DND-41 (cell line): ENCODE measurements at regions not wholly inside any gene's neighbourhood (a gene's known extent, or its start where the extent isn't known, plus 50 kb on each side); places are given as distances from the start of the nearest gene placed in this dataset.

Source experiments
- ATAC-seq: fragments of 200-7000 bp; cut with Tn5 transposase; 3 replicates; pipeline ENCODE4 v1.9.1; 2021; ENCODE audit warnings: low read depth; ENCODE audit not compliant: insufficient read depth
- DNase-seq: peaks from one replicate; pipeline ENCODE4 v3.0.0-alpha.2; 2020
- H2AFZ ChIP-seq: 2 replicates; pipeline ENCODE4 v1.6.0; 2012; ENCODE audit warnings: low read depth, low read length
- H3K27ac ChIP-seq: 2 replicates; pipeline ENCODE4 v1.5.1; 2012; ENCODE audit warnings: low read length, inconsistent platforms
- H3K27me3 ChIP-seq: fragments of 200-600 bp; sonication (generic); 2 replicates; pipeline ENCODE4 v1.6.0; 2012; ENCODE audit warnings: low read length, mild to moderate bottlenecking, inconsistent platforms; ENCODE audit not compliant: insufficient read depth, poor library complexity
- H3K36me3 ChIP-seq: 2 replicates; pipeline ENCODE4 v1.5.1; 2012; ENCODE audit warnings: low read length, inconsistent platforms; ENCODE audit not compliant: insufficient read depth
- H3K4me1 ChIP-seq: 2 replicates; pipeline ENCODE4 v1.5.1; 2012; ENCODE audit warnings: mild to moderate bottlenecking, low read length; ENCODE audit not compliant: insufficient read depth
- H3K4me2 ChIP-seq: 2 replicates; pipeline ENCODE4 v1.6.0; 2012; ENCODE audit warnings: mild to moderate bottlenecking, moderate library complexity, low read length, inconsistent platforms; ENCODE audit not compliant: insufficient read depth
- H3K4me3 ChIP-seq, 2 experiments: fragments of 200-600 bp in 1 of 2; shearing (Covaris generic) in 1 of 2; 2 replicates each; pipeline ENCODE4 v1.5.1; 2012 to 2016; ENCODE audit warnings: inconsistent platforms in 2 of 2, low read length in 2 of 2, mild to moderate bottlenecking in 2 of 2, low read depth in 1 of 2, moderate library complexity in 1 of 2
- H3K79me2 ChIP-seq: 2 replicates; pipeline ENCODE4 v1.6.0; 2012; ENCODE audit warnings: low read length, inconsistent platforms; ENCODE audit not compliant: insufficient read depth
- H3K9ac ChIP-seq: 2 replicates; pipeline ENCODE4 v1.6.0; 2012; ENCODE audit warnings: low read depth, mild to moderate bottlenecking, inconsistent platforms, low read length, moderate library complexity
- H3K9me3 ChIP-seq: 2 replicates; pipeline ENCODE4 v1.5.1; 2012; ENCODE audit warnings: low read length, moderate library complexity, mild to moderate bottlenecking, inconsistent platforms; ENCODE audit not compliant: insufficient read depth, severe bottlenecking
- H4K20me1 ChIP-seq: 2 replicates; pipeline ENCODE4 v1.6.0; 2012; ENCODE audit warnings: low read length; ENCODE audit not compliant: insufficient read depth
- EZH2 ChIP-seq: IDR thresholded peaks from 3 replicates; pipeline ENCODE4 v1.6.1; 2012; ENCODE audit warnings: borderline replicate concordance, low read depth, mild to moderate bottlenecking, moderate library complexity, low read length, inconsistent platforms; ENCODE audit not compliant: severe bottlenecking
- TF ChIP-seq, protein P1 (sequence below): IDR thresholded peaks from 2 replicates; pipeline ENCODE4 v1.5.1; 2012; ENCODE audit warnings: borderline replicate concordance, low read length, moderate library complexity, mild to moderate bottlenecking; ENCODE audit not compliant: poor library complexity, severe bottlenecking; ENCODE audit errors: extremely low read depth

DNA sequence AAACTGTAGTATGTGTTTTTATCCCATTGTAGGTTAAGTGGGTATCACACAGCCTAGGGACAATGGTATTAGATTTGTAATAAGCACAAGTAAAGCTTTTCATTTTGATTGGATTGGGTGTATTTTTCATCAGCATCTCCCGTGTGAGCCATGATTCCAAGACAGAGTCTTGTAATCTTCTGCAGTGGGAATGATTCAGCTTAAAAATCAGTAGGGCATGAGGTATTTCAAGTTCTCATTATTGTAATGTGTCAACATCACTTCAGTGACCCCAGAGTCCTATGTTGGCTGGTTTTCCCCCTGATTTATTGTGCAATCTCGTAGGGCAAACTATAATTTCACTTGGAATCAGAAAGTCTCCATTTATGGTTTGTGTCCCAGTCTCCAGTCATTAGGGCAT is 833.2 kb upstream of the RBFOX1 start:
- Histone ChIP-seq H3K4me1 (no peaks in the 10 kb centered on the region), H3K4me3 (no peak overlapping the region), H3K9ac (no peak overlapping the region), H3K27ac (no peak overlapping the region), H3K79me2 (no peaks in the 10 kb centered on the region), H2AFZ (no peak overlapping the region), H3K27me3 (no peaks in the 10 kb centered on the region), H3K9me3 (no peaks in the 10 kb centered on the region), H4K20me1 (no peaks in the 10 kb centered on the region), H3K4me2 (no peak overlapping the region), H3K36me3 (no peaks in the 10 kb centered on the region)
- no peak for DNase-seq
- ATAC-seq = no peak
- no peak for TF ChIP-seq EZH2
- TF ChIP-seq, protein P1, sequence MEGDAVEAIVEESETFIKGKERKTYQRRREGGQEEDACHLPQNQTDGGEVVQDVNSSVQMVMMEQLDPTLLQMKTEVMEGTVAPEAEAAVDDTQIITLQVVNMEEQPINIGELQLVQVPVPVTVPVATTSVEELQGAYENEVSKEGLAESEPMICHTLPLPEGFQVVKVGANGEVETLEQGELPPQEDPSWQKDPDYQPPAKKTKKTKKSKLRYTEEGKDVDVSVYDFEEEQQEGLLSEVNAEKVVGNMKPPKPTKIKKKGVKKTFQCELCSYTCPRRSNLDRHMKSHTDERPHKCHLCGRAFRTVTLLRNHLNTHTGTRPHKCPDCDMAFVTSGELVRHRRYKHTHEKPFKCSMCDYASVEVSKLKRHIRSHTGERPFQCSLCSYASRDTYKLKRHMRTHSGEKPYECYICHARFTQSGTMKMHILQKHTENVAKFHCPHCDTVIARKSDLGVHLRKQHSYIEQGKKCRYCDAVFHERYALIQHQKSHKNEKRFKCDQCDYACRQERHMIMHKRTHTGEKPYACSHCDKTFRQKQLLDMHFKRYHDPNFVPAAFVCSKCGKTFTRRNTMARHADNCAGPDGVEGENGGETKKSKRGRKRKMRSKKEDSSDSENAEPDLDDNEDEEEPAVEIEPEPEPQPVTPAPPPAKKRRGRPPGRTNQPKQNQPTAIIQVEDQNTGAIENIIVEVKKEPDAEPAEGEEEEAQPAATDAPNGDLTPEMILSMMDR = no peak

DNA sequence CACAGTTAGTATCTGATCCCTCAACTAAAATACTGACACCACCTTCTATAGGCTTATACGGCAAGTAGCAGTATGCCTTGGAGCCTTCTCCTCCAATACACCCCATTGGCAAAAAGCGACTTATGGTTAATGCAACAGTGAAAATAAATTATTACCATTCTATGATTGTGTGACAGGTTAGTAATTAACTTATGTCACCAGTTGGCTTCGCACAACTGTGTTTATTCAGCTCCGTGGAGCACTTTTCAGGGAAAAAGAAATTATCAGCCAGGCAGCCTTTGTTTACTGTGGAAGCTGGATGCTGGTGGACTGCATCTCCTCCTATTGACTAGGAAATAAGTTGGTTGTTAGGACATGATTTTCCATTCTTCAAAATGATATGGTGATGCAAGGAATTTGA is 833.8 kb upstream of the RBFOX1 start:
- Histone ChIP-seq H3K9ac (no peak overlapping the region), H3K27ac (no peak overlapping the region), H4K20me1 (no peaks in the 10 kb centered on the region), H3K36me3 (no peaks in the 10 kb centered on the region), H2AFZ (no peak overlapping the region), H3K79me2 (no peaks in the 10 kb centered on the region), H3K4me3 (no peak overlapping the region), H3K9me3 (no peaks in the 10 kb centered on the region), H3K27me3 (no peaks in the 10 kb centered on the region), H3K4me2 (no peak overlapping the region), H3K4me1 (no peaks in the 10 kb centered on the region)
- DNase-seq = no peak
- no peak for TF ChIP-seq EZH2
- TF ChIP-seq, protein P1 = no peak
- ATAC-seq = no peak

DNA sequence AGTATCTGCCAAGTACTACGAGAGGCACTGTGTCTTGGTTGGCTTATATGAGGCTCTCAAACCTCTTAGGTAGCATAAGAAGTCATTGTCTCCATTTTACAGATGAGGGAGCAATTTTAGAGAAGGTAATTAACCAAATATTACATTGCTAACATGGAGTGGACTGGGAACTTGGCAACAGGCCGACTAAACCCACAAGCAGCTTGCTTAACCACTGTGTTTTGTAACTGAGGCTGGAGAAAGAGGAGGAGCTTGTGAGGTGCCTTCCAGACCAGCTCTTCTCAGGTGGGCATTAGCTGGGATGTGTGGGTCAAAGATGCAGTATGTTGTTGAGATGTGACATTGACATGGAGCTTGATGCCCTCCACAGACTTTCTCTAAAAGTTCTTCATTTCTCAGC is 835.6 kb upstream of the RBFOX1 start:
- TF ChIP-seq, protein P1 = no peak
- TF ChIP-seq EZH2 = no peak
- Histone ChIP-seq H3K36me3 (no peaks in the 10 kb centered on the region), H3K4me3 (no peak overlapping the region), H3K27me3 (no peaks in the 10 kb centered on the region), H3K27ac (no peak overlapping the region), H2AFZ (no peak overlapping the region), H4K20me1 (no peaks in the 10 kb centered on the region), H3K79me2 (no peaks in the 10 kb centered on the region), H3K9me3 (no peaks in the 10 kb centered on the region), H3K9ac (no peak overlapping the region), H3K4me2 (no peak overlapping the region), H3K4me1 (no peaks in the 10 kb centered on the region)
- no peak for ATAC-seq
- DNase-seq = no peak
